ENCODE measurements at regions not wholly inside any gene's neighbourhood (a gene's known extent, or its start where the extent isn't known, plus 50 kb on each side); places are given as distances from the start of the nearest gene placed in this dataset.

- Histone ChIP-seq H3K27me3 (ENCODE audit: control insufficient read depth, insufficient read depth, low read length) (no peaks in the 10 kb centered on the region), H3K36me3 (ENCODE audit: control insufficient read depth, insufficient read depth, low read length) (no peaks in the 10 kb centered on the region), H3K4me3 (ENCODE audit: low read depth, low read length) (no peak overlapping the region)
- no peak for TF ChIP-seq CTCF (IDR thresholded peaks at IDR 0.05; ENCODE audit: insufficient read depth, low read length, severe bottlenecking)
- DNase-seq (ENCODE audit: low read depth) (peak; percentile 63), FAIRE-seq (no peak)
Observed at GRCh38 chr15:35168464-35168863, 83.4 kb upstream of the NANOGP8 start.

GRCh38 chr15:35167675-35168074, 82.6 kb upstream of the NANOGP8 start:
- Histone ChIP-seq H3K27me3 (ENCODE audit: control insufficient read depth, insufficient read depth, low read length) (no peaks in the 10 kb centered on the region), H3K36me3 (ENCODE audit: control insufficient read depth, insufficient read depth, low read length) (no peaks in the 10 kb centered on the region), H3K4me3 (ENCODE audit: low read depth, low read length) (no peak overlapping the region)
- TF ChIP-seq CTCF (IDR thresholded peaks at IDR 0.05; ENCODE audit: insufficient read depth, low read length, severe bottlenecking), result no peak
- DNase-seq (ENCODE audit: low read depth), result no peak
- no peak for FAIRE-seq

- H3K36me3 ChIP-seq (ENCODE audit: control insufficient read depth, insufficient read depth, low read length), result no peaks in the 10 kb centered on the region
- DNase-seq (ENCODE audit: low read depth) (no peak), FAIRE-seq (no peak)
- H3K27me3 ChIP-seq (ENCODE audit: control insufficient read depth, insufficient read depth, low read length), result no peaks in the 10 kb centered on the region
- no peak for TF ChIP-seq CTCF (IDR thresholded peaks at IDR 0.05; ENCODE audit: insufficient read depth, low read length, severe bottlenecking)
- H3K4me3 ChIP-seq (ENCODE audit: low read depth, low read length), result no peak overlapping the region
Observed at GRCh38 chr15:35166730-35167359, 81.8 kb upstream of the NANOGP8 start.

DNA sequence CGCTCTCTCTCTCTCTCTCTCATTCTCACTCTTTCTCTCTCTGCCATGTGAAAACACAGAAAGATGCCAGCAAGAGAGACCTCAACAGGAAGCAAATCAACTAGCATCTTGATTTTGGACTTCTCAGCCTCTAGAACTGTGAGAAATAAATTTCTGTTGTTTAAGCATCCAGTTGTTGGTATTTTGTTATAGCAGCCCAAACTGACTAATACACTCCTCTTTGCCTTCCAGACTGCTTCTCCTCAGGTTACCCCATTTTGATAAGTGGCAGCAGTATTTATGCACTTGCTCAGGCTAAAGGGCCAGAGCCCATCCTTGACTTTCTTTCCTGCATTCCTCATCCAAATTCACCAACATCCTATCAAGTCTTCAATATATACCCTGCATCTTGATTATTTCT, 76.6 kb upstream of the NANOGP8 start:
- DNase-seq (ENCODE audit: low read depth) (no peak), FAIRE-seq (no peak)
- Histone ChIP-seq H3K4me3 (ENCODE audit: low read depth, low read length) (no peak overlapping the region), H3K36me3 (ENCODE audit: control insufficient read depth, insufficient read depth, low read length) (no peaks in the 10 kb centered on the region), H3K27me3 (ENCODE audit: control insufficient read depth, insufficient read depth, low read length) (no peaks in the 10 kb centered on the region)
- TF ChIP-seq CTCF (IDR thresholded peaks at IDR 0.05; ENCODE audit: insufficient read depth, low read length, severe bottlenecking), result no peak

- TF ChIP-seq CTCF (IDR thresholded peaks at IDR 0.05; ENCODE audit: insufficient read depth, low read length, severe bottlenecking), result no peak
- Histone ChIP-seq H3K36me3 (ENCODE audit: control insufficient read depth, insufficient read depth, low read length) (no peaks in the 10 kb centered on the region), H3K4me3 (ENCODE audit: low read depth, low read length) (no peak overlapping the region), H3K27me3 (ENCODE audit: control insufficient read depth, insufficient read depth, low read length) (no peaks in the 10 kb centered on the region)
- DNase-seq (ENCODE audit: low read depth) (no peak), FAIRE-seq (no peak)
Observed at GRCh38 chr15:35159170-35159569, 74.1 kb upstream of the NANOGP8 start.

DNA sequence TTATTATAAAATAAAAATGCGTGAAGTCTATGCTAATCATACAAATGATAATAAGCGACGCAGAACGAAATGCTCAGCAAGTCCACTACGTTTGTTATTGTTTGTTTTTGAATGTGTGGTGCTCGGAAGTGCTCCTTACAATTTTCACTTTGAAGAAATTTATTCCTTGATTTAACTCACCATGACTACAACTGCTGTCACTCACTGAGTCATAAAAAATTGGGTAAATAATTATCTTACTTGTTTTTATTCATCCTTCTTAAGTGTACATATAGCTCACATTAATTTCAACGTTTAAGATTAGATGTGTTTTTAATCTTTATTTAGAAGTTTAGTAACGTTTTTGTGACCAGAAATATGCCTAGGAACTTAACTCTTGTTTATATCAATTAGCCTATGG, 66.7 kb upstream of the NANOGP8 start:
- DNase-seq (ENCODE audit: low read depth), result peak; percentile 7
- no peaks in the 10 kb centered on the region for H3K27me3 ChIP-seq (ENCODE audit: control insufficient read depth, insufficient read depth, low read length)
- no peaks in the 10 kb centered on the region for H3K36me3 ChIP-seq (ENCODE audit: control insufficient read depth, insufficient read depth, low read length)
- TF ChIP-seq CTCF (IDR thresholded peaks at IDR 0.05; ENCODE audit: insufficient read depth, low read length, severe bottlenecking), result no peak
- H3K4me3 ChIP-seq (ENCODE audit: low read depth, low read length), result no peak overlapping the region
- no peak for FAIRE-seq
